ENCODE measurements at regions not wholly inside any gene's neighbourhood (a gene's known extent, or its start where the extent isn't known, plus 50 kb on each side); places are given as distances from the start of the nearest gene placed in this dataset.

DNA sequence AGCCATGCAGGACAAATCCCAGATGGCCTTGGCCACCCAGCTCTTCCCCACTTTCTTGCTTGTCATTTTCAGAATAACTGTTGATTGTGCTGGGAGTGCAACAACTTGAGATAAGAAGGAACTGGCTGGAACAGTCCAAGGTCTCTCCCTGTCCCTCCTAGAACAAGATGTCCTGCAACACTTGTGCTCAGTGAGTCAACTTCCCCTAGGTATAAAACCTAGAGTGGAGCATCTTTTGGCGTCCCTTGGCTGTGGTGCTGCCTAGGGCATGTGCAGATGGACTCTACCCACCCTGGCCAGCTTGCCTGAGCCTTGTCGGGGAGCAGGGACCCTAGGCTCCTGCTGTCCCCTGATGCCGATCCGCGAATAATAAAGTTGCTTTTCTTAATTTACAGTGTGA, 50.7 kb upstream of the SLC22A11 start:
- Histone ChIP-seq H3K36me3 (no peaks in the 10 kb centered on the region), H3K4me3 (no peak overlapping the region), H3K9me3 (peaks cover 0 to 6% (median 4%) of the 10 kb centered on the region in 3 donors), H3K27ac (no peak overlapping the region), H3K27me3 (peaks cover 0 to 75% (median 0%) of the 10 kb centered on the region in 4 donors), H3K4me1 (no peaks in the 10 kb centered on the region)
- WGBS, 2 donors, result 73 to 82% methylated on average over 5 of the region's 5 CpGs
- DNase-seq, result no peak
- intact Hi-C loops (cut with DNase I), result no loop called here
- no peak for TF ChIP-seq POLR2A (IDR thresholded peaks at IDR 0.05)
- TF ChIP-seq, protein P1, sequence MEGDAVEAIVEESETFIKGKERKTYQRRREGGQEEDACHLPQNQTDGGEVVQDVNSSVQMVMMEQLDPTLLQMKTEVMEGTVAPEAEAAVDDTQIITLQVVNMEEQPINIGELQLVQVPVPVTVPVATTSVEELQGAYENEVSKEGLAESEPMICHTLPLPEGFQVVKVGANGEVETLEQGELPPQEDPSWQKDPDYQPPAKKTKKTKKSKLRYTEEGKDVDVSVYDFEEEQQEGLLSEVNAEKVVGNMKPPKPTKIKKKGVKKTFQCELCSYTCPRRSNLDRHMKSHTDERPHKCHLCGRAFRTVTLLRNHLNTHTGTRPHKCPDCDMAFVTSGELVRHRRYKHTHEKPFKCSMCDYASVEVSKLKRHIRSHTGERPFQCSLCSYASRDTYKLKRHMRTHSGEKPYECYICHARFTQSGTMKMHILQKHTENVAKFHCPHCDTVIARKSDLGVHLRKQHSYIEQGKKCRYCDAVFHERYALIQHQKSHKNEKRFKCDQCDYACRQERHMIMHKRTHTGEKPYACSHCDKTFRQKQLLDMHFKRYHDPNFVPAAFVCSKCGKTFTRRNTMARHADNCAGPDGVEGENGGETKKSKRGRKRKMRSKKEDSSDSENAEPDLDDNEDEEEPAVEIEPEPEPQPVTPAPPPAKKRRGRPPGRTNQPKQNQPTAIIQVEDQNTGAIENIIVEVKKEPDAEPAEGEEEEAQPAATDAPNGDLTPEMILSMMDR (IDR thresholded peaks at IDR 0.05), result no peak

All from esophagus squamous epithelium (tissue), 5 donors.